Eye (tissue), 1 donor: ENCODE measurements at regions not wholly inside any gene's neighbourhood (a gene's known extent, or its start where the extent isn't known, plus 50 kb on each side); places are given as distances from the start of the nearest gene placed in this dataset.

ENCODE experiments used
- DNase-seq: peaks from one replicate; pipeline ENCODE4 v3.0.0-alpha.2; 2015

DNA sequence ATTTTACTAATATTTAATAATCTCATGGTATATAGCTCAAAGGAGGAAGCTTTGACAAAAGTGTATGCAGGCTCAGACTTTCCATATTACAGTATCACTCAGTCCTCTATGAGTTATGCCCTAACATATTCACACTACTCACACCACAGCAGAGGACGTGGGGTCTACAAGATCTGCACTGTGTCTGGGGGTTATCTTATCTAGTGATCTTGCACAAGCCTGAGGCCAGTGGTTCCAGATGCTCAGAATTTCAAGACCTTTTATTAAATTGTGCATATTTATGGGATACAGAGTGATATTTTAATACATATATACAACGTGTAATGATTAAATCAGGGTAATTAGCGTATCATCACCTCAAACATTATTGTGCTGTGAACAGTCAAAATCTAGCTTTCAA lies 933.1 kb downstream of the SQOR start:
- no peak for DNase-seq

DNA sequence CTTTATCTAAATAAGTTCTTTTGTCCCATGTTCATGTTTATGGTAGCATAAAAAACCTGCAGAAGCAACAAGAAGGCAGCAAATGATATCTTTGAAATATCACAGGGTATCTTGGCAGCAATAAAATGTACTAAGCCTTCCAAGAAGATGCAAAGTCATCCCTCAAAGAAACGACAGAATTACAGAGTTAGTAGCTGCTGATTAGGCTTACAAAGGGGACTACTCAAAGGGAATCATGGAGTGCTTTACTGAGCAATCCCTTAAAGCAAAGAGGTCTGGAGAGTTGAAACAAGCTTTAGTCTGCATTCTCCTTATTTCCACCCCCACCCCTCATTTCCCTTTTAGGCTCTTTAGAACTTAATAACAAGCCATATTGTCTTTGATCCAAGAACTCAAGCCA lies 935.0 kb downstream of the SQOR start:
- no peak for DNase-seq

DNA sequence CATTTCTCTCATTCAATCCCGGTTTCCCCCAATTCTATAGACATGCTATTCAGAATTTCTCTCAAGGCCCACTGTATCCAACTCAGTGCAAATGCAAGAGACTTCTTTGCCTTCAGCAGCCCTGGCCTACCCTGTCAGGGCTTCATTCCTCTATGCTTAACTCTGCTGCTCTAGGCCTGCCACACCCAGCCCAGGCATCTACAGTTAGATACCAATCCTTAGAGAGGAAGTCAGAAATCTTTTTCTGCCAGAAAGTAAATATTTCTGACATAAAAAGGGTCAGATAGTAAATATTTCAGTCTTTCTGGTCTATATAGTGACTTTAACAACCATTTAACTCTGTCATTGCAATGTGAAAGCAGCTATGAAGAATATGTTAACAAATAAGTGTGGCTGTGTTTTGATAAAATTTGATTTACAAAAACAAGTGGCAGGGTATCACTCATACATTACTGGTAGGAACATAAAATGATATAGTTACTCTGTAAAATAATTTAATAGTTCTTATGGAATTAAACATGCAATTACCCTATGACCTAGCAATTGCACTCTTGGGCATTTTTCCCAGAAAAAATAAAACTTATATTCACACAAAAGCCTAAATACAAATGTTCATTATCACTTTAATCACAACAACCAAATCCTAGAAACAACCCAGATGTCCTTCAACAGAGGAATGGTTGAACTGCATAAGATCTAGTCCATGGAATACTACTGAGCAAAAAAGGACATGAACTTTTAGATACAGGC lies 942.0 kb downstream of the SQOR start:
- DNase-seq, result no peak

DNA sequence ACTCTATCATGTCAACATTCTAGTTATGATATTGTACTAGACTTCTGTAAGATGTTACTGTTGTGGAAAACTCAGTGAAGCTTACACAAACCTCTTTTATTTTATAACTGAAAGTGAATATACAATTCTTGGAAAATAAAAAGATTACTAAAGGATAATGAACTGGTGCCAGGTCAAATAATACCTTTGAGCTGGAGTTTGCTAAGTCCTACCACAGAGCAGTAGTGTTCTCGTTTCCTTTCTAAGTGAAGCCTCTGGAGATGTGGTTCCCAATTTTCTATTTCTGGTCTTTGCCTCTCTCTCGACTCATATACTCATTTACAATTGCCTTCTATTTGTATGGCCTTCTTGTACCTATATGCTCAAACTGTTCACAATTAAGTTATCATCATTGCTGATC lies 942.9 kb downstream of the SQOR start:
- DNase-seq, result no peak

DNA sequence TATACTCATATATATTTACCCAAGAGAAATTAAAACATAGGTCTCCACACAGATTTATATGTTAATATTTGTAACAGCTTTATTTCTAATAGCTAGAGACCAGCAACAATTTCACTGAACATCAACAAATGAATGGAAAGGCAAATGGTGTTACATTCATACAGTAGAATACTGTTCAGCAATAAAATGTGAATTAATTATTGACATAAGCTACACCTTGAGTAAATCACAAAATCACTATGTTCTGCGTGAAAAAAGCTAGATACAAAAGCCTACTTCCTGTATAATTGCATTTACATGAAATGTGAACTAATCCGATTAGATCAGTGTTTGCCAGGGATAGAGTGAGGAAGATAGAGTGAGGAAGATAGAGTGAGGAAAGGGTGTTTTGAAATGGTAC lies 945.7 kb downstream of the SQOR start:
- DNase-seq, result no peak

DNA sequence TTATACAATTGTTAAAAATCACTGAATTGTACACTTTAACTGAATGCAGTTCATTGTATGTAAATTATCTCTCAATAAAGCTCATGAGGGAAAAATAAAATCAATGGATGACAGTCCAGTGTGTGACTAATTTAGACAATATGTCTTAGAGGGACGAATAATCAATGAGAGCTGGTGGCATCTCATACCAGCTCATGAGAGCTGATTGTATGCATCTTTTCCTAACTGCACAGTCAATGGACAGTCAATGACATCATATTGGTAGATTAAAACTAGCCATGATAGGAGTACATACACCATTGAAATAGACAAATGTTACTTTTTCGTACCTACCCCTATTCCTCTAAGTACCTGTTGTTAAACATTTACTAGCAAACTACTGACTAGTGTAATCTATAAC lies 946.1 kb downstream of the SQOR start:
- DNase-seq, result no peak

DNA sequence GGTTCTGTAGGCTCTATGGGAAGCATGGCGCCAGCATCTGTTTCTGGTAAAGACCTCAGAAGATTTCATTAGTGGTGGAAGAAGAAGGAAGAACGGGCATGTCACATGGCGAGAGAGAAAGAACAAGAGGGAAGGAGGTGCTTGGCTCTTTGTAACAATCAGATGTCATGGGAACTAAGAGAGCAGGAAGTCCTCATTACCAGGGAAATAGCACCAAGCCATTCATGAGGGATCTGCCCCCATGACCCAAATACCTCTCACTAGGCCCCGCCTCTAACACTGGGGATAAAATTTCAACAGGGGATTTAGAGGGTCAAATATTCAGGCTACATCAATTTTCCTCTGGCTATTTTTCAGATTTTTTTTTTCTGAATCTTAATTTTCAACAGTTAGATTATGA lies 954.3 kb downstream of the SQOR start:
- DNase-seq, result peak; percentile 8

DNA sequence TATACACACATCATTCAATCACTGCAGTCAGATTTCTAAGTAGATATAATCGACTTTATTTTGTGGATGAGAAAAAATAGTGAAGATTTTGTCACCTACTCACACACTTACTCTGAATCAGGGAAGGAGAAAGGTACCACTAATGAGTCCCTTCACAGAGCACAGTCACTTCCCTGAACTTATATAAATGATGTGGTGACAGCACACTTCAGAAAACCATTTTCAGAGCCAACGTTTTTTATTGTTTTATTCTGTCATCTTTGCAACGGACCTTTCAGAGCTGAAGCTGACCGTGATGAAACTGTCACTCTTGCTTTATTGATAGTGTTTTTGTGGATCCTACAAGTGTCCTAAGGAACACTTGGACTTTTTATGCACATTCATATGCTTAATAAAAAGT lies 956.6 kb downstream of the SQOR start:
- no peak for DNase-seq

DNA sequence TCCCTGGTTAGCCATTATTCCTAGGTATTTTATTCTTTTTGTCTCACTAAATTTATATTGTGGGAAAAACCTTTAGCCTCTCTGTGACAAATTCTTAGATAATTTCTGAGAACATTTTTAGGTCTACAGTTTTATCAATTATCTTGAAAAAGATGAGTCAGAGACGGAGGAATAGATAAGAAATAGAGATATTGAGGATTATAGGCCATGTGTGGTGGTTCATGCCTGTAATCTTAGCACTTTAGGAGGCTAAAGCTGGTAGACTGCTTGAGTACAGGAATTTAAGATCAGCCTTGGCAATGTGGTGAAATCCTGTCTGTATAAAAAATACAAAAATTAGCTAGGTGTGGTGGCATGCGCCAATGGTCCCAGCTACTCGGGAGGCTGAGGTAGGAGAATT lies 960.2 kb downstream of the SQOR start:
- DNase-seq, result no peak

DNA sequence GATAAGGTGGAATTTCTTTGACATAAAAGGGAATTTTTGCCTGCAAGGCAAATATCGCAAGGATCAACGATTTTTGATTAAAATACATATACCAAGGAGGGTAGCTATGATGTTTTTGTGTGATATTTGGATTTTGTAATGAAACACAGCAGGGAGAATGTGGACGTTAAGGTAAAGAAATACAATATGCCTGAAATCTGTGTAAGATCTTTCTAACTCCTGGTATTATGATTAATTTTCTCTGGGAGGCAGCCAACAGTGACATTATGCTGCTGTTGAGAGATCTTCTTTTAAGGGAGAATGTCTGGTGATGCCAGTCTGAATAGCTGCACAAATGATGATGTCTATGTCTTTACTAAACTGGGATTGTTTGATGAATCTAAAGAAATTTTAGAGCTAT lies 972.2 kb downstream of the SQOR start:
- DNase-seq, result peak; percentile 15

DNA sequence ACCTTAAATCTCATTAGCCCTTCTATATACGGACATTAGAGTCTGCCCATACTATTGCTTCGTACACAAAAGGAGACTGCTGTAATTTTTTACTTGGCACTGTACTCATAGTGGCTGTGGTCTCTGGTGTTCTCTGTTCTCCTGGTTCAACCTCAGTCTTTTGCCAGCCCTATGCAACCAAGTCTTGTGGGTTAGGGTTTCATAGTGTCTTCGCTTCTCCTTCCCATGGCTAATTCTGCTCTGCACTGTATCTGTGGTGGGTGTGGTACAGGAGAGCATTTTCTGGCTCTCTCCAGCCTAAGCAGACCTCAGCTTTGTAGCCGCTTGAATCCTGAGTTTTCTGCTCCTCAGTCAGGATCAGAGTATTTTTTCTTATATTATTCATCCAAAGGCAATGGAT lies 981.2 kb downstream of the SQOR start:
- no peak for DNase-seq

DNA sequence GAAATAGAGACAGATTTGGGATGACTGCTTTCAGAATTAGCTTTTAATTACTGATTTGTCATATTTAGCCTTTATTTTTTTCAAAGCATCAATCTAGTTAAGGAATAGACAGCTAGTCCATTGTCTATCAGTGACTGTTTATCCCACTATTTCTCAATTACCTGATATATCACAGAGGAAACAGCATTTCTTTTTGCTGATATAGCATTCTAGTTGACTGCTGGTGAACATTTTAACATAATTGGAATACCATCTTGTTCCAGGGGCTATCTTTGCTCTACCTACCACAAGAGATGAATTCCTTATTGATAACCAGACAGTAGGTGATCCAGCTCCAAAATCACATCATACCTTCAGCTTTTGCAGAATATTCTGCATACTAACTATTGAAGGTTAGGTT lies 982.7 kb downstream of the SQOR start:
- DNase-seq, result no peak

DNA sequence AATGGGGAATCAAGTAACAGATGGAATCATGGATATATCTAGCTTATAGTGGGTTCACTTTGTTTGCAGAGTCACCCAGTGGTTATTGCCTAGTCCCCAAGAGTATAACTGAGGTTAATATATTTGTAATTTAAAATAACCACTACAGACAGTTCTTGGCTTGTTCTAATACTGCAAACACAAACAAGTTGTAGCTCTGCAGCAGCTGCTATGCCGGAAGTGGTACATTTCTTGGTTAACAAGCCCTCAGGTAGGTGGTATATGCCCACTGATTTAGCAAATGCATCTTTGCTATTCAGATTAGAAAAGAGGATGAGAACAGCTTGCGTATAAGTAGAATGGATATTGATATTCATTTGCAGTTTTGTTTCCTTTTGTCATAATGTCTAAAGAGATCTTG lies 984.2 kb downstream of the SQOR start:
- no peak for DNase-seq

DNA sequence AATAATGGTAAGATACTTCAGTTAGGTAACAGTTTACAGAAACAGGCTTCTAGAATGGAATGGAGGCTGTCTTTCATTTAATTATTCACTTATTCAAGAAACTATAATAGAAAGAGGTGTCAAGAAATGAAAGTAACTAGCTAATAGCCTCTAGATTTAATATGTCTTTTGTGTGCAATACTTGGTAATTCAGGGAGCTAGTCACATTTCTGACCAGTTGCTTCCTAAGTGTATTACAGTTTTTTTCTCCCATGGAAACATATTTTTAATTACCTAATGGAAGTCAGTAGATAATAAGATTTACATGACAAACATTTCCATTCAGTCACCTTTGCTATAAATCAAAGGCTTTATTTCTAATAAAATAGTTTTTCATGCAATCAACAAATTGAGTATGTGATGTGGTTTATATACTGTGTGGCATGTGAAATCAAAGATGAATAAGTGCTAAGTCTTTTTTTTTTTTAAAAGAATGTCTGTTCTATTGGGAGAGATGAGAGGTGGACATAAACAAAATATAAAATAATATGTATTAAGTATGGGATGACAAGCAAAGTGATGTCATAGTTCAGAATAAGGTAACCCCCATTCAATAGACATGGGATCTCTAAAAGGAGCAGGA lies 985.7 kb downstream of the SQOR start:
- DNase-seq, result no peak

DNA sequence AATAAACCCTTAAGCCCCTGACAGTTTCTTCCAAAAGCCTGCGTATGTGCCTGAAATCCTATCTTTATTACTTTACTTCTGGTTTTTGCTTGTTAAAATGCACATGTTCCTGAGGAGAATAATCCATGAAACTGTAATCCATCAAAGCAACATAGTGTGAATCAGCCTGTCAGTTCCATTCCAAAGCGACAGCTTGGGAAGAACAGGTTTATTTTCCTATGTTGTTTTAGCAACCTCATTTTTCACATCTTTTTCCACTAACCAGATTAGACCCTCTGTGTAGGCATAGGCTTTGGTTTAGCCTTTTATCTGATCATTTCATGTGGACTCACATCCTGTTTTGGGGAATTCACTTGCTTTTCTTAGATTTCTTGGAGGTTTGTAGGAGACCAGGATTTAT lies 988.0 kb downstream of the SQOR start:
- no peak for DNase-seq

DNA sequence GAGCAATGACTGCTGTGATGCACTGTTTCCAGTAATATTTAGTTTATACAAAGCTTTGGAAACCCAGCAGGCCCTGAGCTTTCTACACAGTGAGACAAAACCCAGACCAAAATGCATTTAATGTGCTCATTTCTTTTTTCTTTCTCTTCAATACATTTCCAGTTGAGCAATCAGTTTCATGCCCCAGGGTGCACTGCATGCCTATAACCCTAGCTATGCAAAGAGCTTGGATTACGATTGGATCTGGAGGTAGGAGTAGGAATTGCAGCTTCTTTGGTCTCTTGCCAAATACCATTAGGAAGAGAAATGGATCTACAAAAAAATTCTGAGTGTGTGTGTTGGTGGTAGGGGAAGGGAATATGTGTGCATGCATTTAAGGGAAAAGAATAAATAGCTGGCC lies 1001.4 kb downstream of the SQOR start:
- DNase-seq, result peak; percentile 47

DNA sequence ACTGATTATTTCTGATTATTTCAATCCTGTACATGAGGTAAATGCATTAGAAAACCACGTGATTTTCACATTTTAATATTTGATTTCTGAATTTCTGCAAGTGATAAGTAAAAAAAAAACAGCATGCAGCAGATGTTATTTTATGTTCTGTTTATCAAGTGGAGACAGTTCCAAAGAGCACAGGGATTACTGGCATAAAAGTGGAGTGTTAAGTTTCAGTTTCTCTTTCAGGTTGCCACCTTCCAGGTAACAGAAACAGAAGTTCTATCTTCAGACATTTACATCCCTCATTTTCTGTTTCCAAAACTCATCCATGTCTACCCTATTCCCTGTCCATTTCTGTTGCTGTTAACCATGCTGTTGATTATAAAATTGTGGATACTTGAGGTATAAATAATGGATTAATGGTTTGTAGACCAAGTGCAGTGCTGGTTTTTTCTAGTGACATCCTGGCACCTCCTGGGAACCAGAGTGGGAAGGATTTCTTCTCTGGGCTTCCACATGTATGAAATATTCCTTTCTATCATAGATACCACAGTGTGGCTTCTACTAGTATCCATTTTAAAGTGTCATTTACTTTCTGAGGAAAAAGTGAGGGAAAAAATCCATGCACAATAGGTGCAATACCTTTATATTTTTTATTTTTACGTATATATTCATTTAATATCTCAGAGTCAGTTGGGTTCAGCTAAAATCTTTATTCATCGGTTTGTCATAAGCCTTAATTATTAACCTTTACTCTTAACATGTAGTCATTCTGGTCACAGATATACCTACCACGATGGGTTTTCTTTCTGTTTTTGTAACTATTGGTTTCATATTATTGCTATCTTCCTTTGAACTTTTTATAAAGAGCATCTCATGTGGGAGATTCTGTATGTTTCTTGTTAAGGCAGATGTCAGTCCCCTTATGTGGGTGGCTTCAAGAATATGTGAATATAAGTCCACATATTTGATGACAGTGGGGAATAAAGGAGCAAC lies 1010.0 kb downstream of the SQOR start:
- no peak for DNase-seq

DNA sequence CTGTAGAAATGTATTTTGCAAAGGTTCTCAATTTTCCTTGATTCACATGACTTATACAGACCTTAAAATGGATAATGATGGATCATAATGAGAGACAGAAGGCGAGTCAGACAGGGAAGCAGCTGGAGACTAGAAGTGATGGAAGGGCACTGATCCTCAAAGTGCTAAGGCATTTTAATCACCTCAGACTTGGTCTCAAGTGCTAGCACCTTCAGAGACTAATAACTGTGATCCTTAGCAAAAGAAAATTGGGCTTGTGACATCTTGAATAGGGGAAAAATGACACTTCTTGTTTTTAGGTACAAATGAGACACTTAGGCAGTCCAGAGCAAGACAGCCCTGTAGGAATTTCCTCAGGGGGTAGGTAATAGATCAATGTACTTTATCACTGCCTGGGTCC lies 1011.7 kb downstream of the SQOR start:
- no peak for DNase-seq

DNA sequence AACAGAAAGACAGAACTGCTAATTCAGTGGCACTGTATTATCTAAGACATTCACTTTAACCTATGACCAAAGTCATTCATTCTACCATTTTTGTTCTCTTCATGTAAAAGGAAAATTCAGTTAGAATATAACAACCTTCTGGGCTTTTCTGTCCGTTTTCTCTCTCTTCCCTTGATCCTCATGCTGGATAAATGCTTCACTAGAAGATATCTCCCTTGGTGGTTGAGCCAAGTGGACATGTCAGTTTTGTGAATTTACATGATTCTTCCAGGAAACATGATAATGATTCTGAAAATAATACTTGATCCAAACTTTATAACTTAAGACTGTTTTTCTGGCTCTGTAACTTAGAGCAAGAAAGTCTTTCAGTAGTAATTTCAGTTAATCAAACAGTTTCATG lies 1012.2 kb downstream of the SQOR start:
- DNase-seq, result no peak

DNA sequence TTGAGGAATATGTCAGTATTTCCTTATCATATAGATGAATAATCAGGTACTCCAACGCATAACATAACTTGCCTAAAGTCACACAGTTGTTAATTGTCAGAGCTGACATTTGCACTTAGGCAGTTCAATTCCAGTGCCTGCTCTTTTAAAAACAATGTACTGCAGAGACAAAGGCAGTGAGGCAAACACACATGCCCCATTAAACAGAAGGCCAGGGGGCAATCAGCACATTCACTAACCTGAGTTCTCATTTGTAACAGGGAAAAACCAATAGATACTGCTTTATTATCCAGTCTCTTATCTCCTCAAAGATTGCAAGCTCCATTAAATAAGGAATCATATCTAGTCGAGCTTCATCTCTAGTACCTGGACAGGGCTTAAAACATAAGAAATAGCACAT lies 1017.4 kb downstream of the SQOR start:
- DNase-seq, result peak; percentile 71

DNA sequence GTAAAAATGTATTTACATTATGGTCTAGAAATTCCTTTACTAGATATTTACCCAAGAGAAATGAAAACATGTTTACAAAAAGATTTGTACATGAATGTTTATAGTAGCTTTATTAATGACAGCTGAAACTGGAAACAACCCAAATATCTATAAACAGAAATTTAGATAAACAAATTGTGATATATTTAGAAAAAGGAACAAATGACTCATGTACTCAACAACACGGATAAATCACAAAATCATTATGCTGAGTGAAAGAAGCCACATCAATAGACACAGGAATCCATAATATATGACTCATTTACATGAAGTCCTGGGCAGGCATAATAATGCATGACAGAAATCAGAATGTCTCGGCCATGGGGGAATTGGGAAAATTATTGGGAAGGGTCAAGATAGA lies 1020.2 kb downstream of the SQOR start:
- peak; percentile 25 for DNase-seq

DNA sequence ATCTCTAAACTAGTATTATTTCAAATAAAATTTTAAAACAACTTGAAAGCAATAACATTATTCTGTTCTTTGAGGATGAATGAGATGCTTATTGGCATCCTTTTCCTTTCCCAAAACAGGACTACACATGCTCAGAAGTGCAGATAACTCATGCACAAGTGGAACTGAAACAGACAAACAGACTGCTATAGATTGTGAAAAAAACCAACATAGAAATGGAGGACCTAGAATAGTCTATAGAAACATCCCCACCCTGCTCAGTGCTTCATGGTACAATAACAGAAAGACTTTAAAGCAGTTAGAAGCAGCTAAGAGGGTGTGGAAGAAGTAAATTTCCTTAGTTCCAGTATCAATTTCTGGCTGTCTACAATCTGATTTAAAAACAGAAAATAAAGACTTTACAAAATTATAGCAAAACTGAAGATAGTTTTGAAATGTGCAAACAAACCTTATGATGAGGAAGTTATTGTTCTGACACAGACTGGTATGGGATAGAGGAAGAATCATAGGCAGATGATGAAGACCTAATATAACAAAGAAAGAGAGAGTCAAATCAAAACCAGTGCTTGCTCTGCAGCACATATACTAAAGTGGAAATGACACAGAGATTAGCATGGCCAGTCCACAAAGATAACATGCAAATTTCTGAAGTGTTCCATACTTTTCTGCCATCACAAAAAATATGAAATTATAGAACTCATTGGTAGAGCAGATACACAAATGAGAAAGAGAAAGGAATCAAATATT lies 1025.4 kb downstream of the SQOR start:
- DNase-seq, result no peak

DNA sequence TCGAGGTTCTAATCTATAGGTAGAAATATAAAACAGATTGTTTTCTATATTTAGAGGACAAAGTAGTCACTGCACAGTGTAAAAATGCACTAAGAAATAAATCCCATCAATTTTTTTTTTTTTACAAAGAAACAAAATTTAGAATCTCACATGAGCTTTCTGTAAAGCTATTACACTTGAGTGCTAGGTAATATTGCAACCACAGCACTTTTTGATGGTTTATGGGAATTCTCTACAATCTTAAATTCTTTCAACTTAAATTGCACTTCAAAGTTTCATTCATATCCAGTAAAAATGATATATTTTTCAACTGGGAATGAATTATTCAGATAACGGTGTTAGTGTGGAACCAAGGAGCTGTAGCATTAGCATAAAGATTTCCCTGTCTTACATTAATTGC lies 1035.4 kb downstream of the SQOR start:
- DNase-seq, result no peak
